Mesendoderm (in vitro differentiated cells): ENCODE measurements at regions not wholly inside any gene's neighbourhood (a gene's known extent, or its start where the extent isn't known, plus 50 kb on each side); places are given as distances from the start of the nearest gene placed in this dataset.
A peak's percentile ranks its signal among the peaks of the same experiment; 100 is the strongest.

Source experiments
- DNase-seq: peaks from one replicate; pipeline ENCODE4 v3.0.0; 2013
- H2AK5ac ChIP-seq: 2 replicates; pipeline ENCODE4 v1.6.1; 2013; ENCODE audit warnings: low read length, inconsistent platforms
- H2BK120ac ChIP-seq: 2 replicates; pipeline ENCODE4 v1.6.1; 2013; ENCODE audit warnings: low read depth, mild to moderate bottlenecking, low read length, moderate library complexity, mixed read lengths
- H2BK15ac ChIP-seq: replicated peaks from 2 replicates; pipeline ENCODE4 v1.6.1; 2013; ENCODE audit warnings: low read depth, mild to moderate bottlenecking, moderate library complexity
- H2BK5ac ChIP-seq: 2 replicates; pipeline ENCODE4 v1.6.1; 2013; ENCODE audit warnings: low read length, inconsistent platforms
- H3K18ac ChIP-seq: 2 replicates; pipeline ENCODE4 v1.6.1; 2013; ENCODE audit warnings: mild to moderate bottlenecking, low read length, mixed read lengths
- H3K23ac ChIP-seq: one replicate; pipeline ENCODE4 v1.6.1; 2013; ENCODE audit warnings: low read length
- H3K27ac ChIP-seq: 2 replicates; pipeline ENCODE4 v1.5.1; 2013; ENCODE audit warnings: low read depth, mild to moderate bottlenecking, inconsistent platforms, low read length, moderate library complexity
- H3K27me3 ChIP-seq: 2 replicates; pipeline ENCODE4 v1.6.1; 2013; ENCODE audit warnings: low read length, control low read depth, mild to moderate bottlenecking, inconsistent platforms; ENCODE audit not compliant: insufficient read depth, poor library complexity
- H3K36me3 ChIP-seq: 2 replicates; pipeline ENCODE4 v1.6.1; 2013; ENCODE audit warnings: low read length, inconsistent platforms; ENCODE audit not compliant: control insufficient read depth, insufficient read depth
- H3K4ac ChIP-seq: one replicate; pipeline ENCODE4 v1.6.1; 2013; ENCODE audit warnings: low read depth, mild to moderate bottlenecking, low read length, moderate library complexity
- H3K4me1 ChIP-seq: 2 replicates; pipeline ENCODE4 v1.6.1; 2013; ENCODE audit warnings: low read depth, low read length, inconsistent platforms; ENCODE audit not compliant: control insufficient read depth
- H3K4me2 ChIP-seq: 2 replicates; pipeline ENCODE4 v1.6.1; 2013; ENCODE audit warnings: low read length
- H3K4me3 ChIP-seq: 2 replicates; pipeline ENCODE4 v1.5.1; 2013; ENCODE audit warnings: mild to moderate bottlenecking, low read length
- H3K56ac ChIP-seq: one replicate; pipeline ENCODE4 v1.6.1; 2013; ENCODE audit warnings: low read length
- H3K79me1 ChIP-seq: 2 replicates; pipeline ENCODE4 v1.6.1; 2013; ENCODE audit warnings: low read length, inconsistent platforms
- H3K79me2 ChIP-seq: 2 replicates; pipeline ENCODE4 v1.6.1; 2013; ENCODE audit warnings: mild to moderate bottlenecking, low read length; ENCODE audit not compliant: control insufficient read depth, insufficient read depth
- H3K9ac ChIP-seq: 2 replicates; pipeline ENCODE4 v1.6.1; 2013; ENCODE audit warnings: low read length, inconsistent platforms
- H4K5ac ChIP-seq: one replicate; pipeline ENCODE4 v1.6.1; 2013; ENCODE audit warnings: low read length
- H4K8ac ChIP-seq: one replicate; pipeline ENCODE4 v1.6.1; 2013; ENCODE audit warnings: low read depth, mild to moderate bottlenecking, control low read depth, low read length, moderate library complexity
- WGBS: extraction: QIAGEN DNeasy Blood & Tissue Kit; methylation state at CpG from one replicate; pipeline ENCODE4 v1.1.7; 2013; ENCODE audit warnings: low lambda C conversion rate, missing lambda C conversion rate; ENCODE audit not compliant: insufficient coverage; ENCODE audit errors: extremely low coverage; 5-methylcytosine and 5-hydroxymethylcytosine counted together

GRCh38 chr3:111284503-111285183 is 213.0 kb downstream of the NECTIN3 start:
- H3K27me3 ChIP-seq = no peaks in the 10 kb centered on the region
- no CpG with 5 or more reads among the region's 4 CpGs for WGBS
- H3K4me2 ChIP-seq = no peak overlapping the region
- no peak overlapping the region for H3K56ac ChIP-seq
- H4K5ac ChIP-seq = no peak overlapping the region
- H2BK5ac ChIP-seq = no peak overlapping the region
- no peak for DNase-seq
- no peak overlapping the region for H2BK120ac ChIP-seq
- H2AK5ac ChIP-seq = no peak overlapping the region
- no peak overlapping the region for H3K4me3 ChIP-seq
- H3K4me1 ChIP-seq = no peaks in the 10 kb centered on the region
- no peak overlapping the region for H2BK15ac ChIP-seq
- no peak overlapping the region for H4K8ac ChIP-seq
- no peak overlapping the region for H3K4ac ChIP-seq
- H3K79me2 ChIP-seq = no peaks in the 10 kb centered on the region
- no peak overlapping the region for H3K27ac ChIP-seq
- no peak overlapping the region for H3K18ac ChIP-seq
- no peak overlapping the region for H3K23ac ChIP-seq
- no peak overlapping the region for H3K9ac ChIP-seq
- H3K79me1 ChIP-seq = no peaks in the 10 kb centered on the region
- no peaks in the 10 kb centered on the region for H3K36me3 ChIP-seq

DNA sequence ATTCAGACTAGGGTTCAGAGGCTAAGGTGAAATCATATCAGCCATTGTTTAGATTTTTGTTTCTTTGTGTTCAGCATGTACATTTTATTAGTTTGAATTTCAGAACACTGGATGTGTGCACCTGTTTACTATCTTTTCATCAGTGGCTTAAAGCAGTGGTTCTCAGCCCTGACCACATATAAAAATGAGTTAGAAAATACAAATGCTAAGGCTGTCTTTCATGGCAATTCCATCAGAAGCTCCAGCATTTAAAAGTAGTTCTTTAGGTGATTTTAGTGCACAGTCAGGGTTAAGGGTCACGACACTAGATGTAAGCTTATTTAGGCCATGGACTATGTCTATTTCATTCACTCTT is 213.5 kb downstream of the NECTIN3 start:
- Histone ChIP-seq H3K56ac (no peak overlapping the region), H3K36me3 (no peaks in the 10 kb centered on the region), H2BK5ac (no peak overlapping the region), H3K4me1 (no peaks in the 10 kb centered on the region), H2BK120ac (no peak overlapping the region), H3K18ac (no peak overlapping the region), H3K27me3 (no peaks in the 10 kb centered on the region), H3K27ac (no peak overlapping the region), H3K9ac (no peak overlapping the region), H3K4me2 (no peak overlapping the region), H2AK5ac (no peak overlapping the region), H2BK15ac (no peak overlapping the region), H3K4ac (no peak overlapping the region), H3K79me2 (no peaks in the 10 kb centered on the region), H3K79me1 (no peaks in the 10 kb centered on the region), H4K8ac (no peak overlapping the region), H4K5ac (no peak overlapping the region), H3K23ac (no peak overlapping the region), H3K4me3 (no peak overlapping the region)
- no peak for DNase-seq
- no CpG with 5 or more reads among the region's 1 CpG for WGBS

DNA sequence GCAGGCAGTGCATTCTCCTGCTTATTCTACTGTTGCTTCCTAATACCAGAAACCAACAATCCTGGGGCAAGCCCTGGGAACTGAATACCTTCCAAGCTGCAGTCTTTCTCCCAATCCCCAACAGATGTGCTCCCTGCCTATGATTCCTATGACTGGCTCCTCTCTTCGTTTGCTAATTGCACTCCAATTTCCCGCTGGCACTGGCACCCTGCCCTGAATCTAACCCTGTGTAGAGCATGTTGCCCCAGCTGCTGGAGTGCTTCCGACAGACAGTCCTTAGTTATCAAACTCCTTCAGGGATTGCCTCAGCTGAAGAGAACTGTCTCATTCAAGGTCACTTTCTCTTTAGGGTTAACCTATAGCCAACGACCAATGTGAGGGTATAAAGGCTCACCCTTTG is 214.1 kb downstream of the NECTIN3 start:
- Histone ChIP-seq H3K27ac (no peak overlapping the region), H3K23ac (no peak overlapping the region), H3K4me3 (no peak overlapping the region), H3K9ac (no peak overlapping the region), H3K18ac (no peak overlapping the region), H3K27me3 (no peaks in the 10 kb centered on the region), H2AK5ac (no peak overlapping the region), H3K4me2 (no peak overlapping the region), H3K56ac (no peak overlapping the region), H4K5ac (no peak overlapping the region), H4K8ac (no peak overlapping the region), H3K79me1 (no peaks in the 10 kb centered on the region), H3K79me2 (no peaks in the 10 kb centered on the region), H3K4ac (no peak overlapping the region), H3K4me1 (no peaks in the 10 kb centered on the region), H2BK15ac (no peak overlapping the region), H2BK5ac (no peak overlapping the region), H3K36me3 (no peaks in the 10 kb centered on the region), H2BK120ac (no peak overlapping the region)
- WGBS = no CpG with 5 or more reads among the region's 4 CpGs
- no peak for DNase-seq

DNA sequence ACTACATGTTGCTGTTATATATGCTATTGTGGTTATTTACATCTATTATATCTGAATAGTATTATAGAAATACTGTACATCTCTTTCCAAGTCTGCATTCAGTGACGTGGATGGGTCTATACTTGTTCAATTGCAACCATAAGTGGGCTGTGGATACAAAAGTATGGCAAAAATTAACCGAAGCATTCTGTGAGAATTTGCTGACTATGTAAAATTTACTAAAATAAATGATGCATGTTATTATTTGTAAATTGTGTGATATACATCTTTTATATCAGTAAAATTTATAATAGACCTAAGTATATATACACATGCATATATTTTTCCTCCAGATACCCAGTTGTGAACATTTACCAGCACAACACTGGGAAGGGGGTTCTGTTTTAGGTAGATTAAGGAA is 215.1 kb downstream of the NECTIN3 start:
- Histone ChIP-seq H3K56ac (no peak overlapping the region), H3K4ac (no peak overlapping the region), H3K79me1 (no peaks in the 10 kb centered on the region), H4K8ac (no peak overlapping the region), H2BK5ac (no peak overlapping the region), H3K79me2 (no peaks in the 10 kb centered on the region), H3K36me3 (no peaks in the 10 kb centered on the region), H3K27me3 (no peaks in the 10 kb centered on the region), H4K5ac (no peak overlapping the region), H3K9ac (no peak overlapping the region), H3K23ac (no peak overlapping the region), H2BK15ac (no peak overlapping the region), H3K4me2 (no peak overlapping the region), H3K4me1 (no peaks in the 10 kb centered on the region), H3K18ac (no peak overlapping the region), H2AK5ac (no peak overlapping the region), H2BK120ac (no peak overlapping the region), H3K4me3 (no peak overlapping the region), H3K27ac (no peak overlapping the region)
- DNase-seq = no peak
- no CpG with 5 or more reads among the region's 2 CpGs for WGBS

GRCh38 chr3:111292117-111292516 is 220.5 kb downstream of the NECTIN3 start:
- no peak overlapping the region for H3K4ac ChIP-seq
- H3K4me1 ChIP-seq = no peaks in the 10 kb centered on the region
- no peak overlapping the region for H2BK5ac ChIP-seq
- H3K23ac ChIP-seq = no peak overlapping the region
- no peak overlapping the region for H3K18ac ChIP-seq
- no peak for DNase-seq
- H3K9ac ChIP-seq = no peak overlapping the region
- no peak overlapping the region for H4K8ac ChIP-seq
- H3K4me3 ChIP-seq = no peak overlapping the region
- no peaks in the 10 kb centered on the region for H3K79me1 ChIP-seq
- H3K79me2 ChIP-seq = no peaks in the 10 kb centered on the region
- no peaks in the 10 kb centered on the region for H3K36me3 ChIP-seq
- no peak overlapping the region for H3K4me2 ChIP-seq
- no peak overlapping the region for H3K56ac ChIP-seq
- H2BK120ac ChIP-seq = no peak overlapping the region
- H2AK5ac ChIP-seq = no peak overlapping the region
- no peak overlapping the region for H3K27ac ChIP-seq
- no peak overlapping the region for H4K5ac ChIP-seq
- WGBS = no CpG with 5 or more reads among the region's 2 CpGs
- no peaks in the 10 kb centered on the region for H3K27me3 ChIP-seq
- H2BK15ac ChIP-seq = no peak overlapping the region

- peak; percentile 72 for DNase-seq
- H3K18ac ChIP-seq = no peak overlapping the region
- H3K27me3 ChIP-seq = no peaks in the 10 kb centered on the region
Measured at GRCh38 chr3:111299192-111299615, 227.6 kb downstream of the NECTIN3 start.

More at GRCh38 chr3:111299192-111299615, 227.6 kb downstream of the NECTIN3 start:
- H3K56ac ChIP-seq = no peak overlapping the region
- H4K5ac ChIP-seq = no peak overlapping the region
- H3K4ac ChIP-seq = no peak overlapping the region
- WGBS = no CpG with 5 or more reads among the region's 1 CpG
- H3K79me1 ChIP-seq = no peaks in the 10 kb centered on the region
- no peak overlapping the region for H3K4me3 ChIP-seq
- H2BK120ac ChIP-seq = no peak overlapping the region
- H3K79me2 ChIP-seq = no peaks in the 10 kb centered on the region
- H2BK15ac ChIP-seq = no peak overlapping the region
- H3K4me2 ChIP-seq = no peak overlapping the region
- no peak overlapping the region for H4K8ac ChIP-seq
- H3K27ac ChIP-seq = no peak overlapping the region
- H3K23ac ChIP-seq = no peak overlapping the region
- no peak overlapping the region for H2BK5ac ChIP-seq
- no peaks in the 10 kb centered on the region for H3K4me1 ChIP-seq
- H3K9ac ChIP-seq = no peak overlapping the region
- no peak overlapping the region for H2AK5ac ChIP-seq
- H3K36me3 ChIP-seq = no peaks in the 10 kb centered on the region
